ENCODE measurements at regions not wholly inside any gene's neighbourhood (a gene's known extent, or its start where the extent isn't known, plus 50 kb on each side); places are given as distances from the start of the nearest gene placed in this dataset.

- DNase-seq (ENCODE audit: low spot score) (no peak), ATAC-seq (no peak)
- intact Hi-C loops (cut with DNase I), result no loop called here
Measured at GRCh38 chr3:28780480-28780879, 431.9 kb upstream of the AZI2 start.

- intact Hi-C loops (cut with DNase I), result no loop called here
- DNase-seq (ENCODE audit: low spot score), result no peak
- no peak for ATAC-seq
Measured at GRCh38 chr3:28781053-28781452, 432.4 kb upstream of the AZI2 start.

- ATAC-seq (no peak), DNase-seq (ENCODE audit: low spot score) (no peak)
- intact Hi-C loops (cut with DNase I), result no loop called here
Measured at GRCh38 chr3:28786446-28786845, 437.8 kb upstream of the AZI2 start.

- intact Hi-C loops (cut with DNase I), result no loop called here
- no peak for ATAC-seq
- DNase-seq (ENCODE audit: low spot score), result no peak
Measured at GRCh38 chr3:28788571-28788970, 439.9 kb upstream of the AZI2 start.

- no peak for ATAC-seq
- intact Hi-C loops (cut with DNase I), result no loop called here
Measured at GRCh38 chr3:28791713-28792255, 443.2 kb upstream of the AZI2 start.

GRCh38 chr3:28792604-28793003 lies 444.0 kb upstream of the AZI2 start:
- DNase-seq (ENCODE audit: low spot score) (no peak), ATAC-seq (no peak)
- intact Hi-C loops (cut with DNase I), result no loop called here

More at GRCh38 chr3:28791713-28792255, 443.2 kb upstream of the AZI2 start:
- DNase-seq (ENCODE audit: low spot score), result no peak

- ATAC-seq (no peak), DNase-seq (ENCODE audit: low spot score) (no peak)
- intact Hi-C loops (cut with DNase I), result no loop called here
Measured at GRCh38 chr3:28799084-28799483, 450.5 kb upstream of the AZI2 start.

GRCh38 chr3:28800203-28800602 lies 451.6 kb upstream of the AZI2 start:
- no peak for ATAC-seq
- DNase-seq (ENCODE audit: low spot score), result no peak
- intact Hi-C loops (cut with DNase I), result no loop called here

GRCh38 chr3:28808068-28808467 lies 459.4 kb upstream of the AZI2 start:
- ATAC-seq (no peak), DNase-seq (ENCODE audit: low spot score) (no peak)
- intact Hi-C loops (cut with DNase I), result no loop called here

- no peak for DNase-seq (ENCODE audit: low spot score)
- ATAC-seq, result no peak
- intact Hi-C loops (cut with DNase I), result no loop called here
Measured at GRCh38 chr3:28816017-28816416, 464.9 kb upstream of the RBMS3 start.

GRCh38 chr3:28824316-28824715 lies 456.6 kb upstream of the RBMS3 start:
- ATAC-seq (no peak), DNase-seq (ENCODE audit: low spot score) (no peak)
- intact Hi-C loops (cut with DNase I), result no loop called here

GRCh38 chr3:28826840-28827239 lies 454.0 kb upstream of the RBMS3 start:
- no peak for ATAC-seq
- intact Hi-C loops (cut with DNase I), result no loop called here
- no peak for DNase-seq (ENCODE audit: low spot score)

- DNase-seq (ENCODE audit: low spot score), result no peak
- no peak for ATAC-seq
- intact Hi-C loops (cut with DNase I), result no loop called here
Measured at GRCh38 chr3:28835249-28835648, 445.6 kb upstream of the RBMS3 start.

- ATAC-seq (no peak), DNase-seq (ENCODE audit: low spot score) (no peak)
- intact Hi-C loops (cut with DNase I), result no loop called here
Measured at GRCh38 chr3:28835751-28836150, 445.1 kb upstream of the RBMS3 start.

- intact Hi-C loops (cut with DNase I), result no loop called here
- ATAC-seq, result no peak
Measured at GRCh38 chr3:28836199-28836598, 444.7 kb upstream of the RBMS3 start.

GRCh38 chr3:28840976-28841376 lies 439.9 kb upstream of the RBMS3 start:
- intact Hi-C loops (cut with DNase I), result no loop called here
- ATAC-seq (no peak), DNase-seq (ENCODE audit: low spot score) (no peak)

More at GRCh38 chr3:28836199-28836598, 444.7 kb upstream of the RBMS3 start:
- DNase-seq (ENCODE audit: low spot score), result no peak

- no peak for DNase-seq (ENCODE audit: low spot score)
- intact Hi-C loops (cut with DNase I), result no loop called here
- no peak for ATAC-seq
Measured at GRCh38 chr3:28841441-28841840, 439.4 kb upstream of the RBMS3 start.

GRCh38 chr3:28844298-28845005 lies 436.4 kb upstream of the RBMS3 start:
- ATAC-seq (no peak), DNase-seq (ENCODE audit: low spot score) (no peak)
- intact Hi-C loops (cut with DNase I), result no loop called here

- intact Hi-C loops (cut with DNase I), result no loop called here
- DNase-seq (ENCODE audit: low spot score) (no peak), ATAC-seq (no peak)
Measured at GRCh38 chr3:28845006-28845324, 435.9 kb upstream of the RBMS3 start.

GRCh38 chr3:28846971-28847478 lies 433.8 kb upstream of the RBMS3 start:
- no peak for DNase-seq (ENCODE audit: low spot score)
- ATAC-seq, result no peak
- intact Hi-C loops (cut with DNase I), result no loop called here

GRCh38 chr3:28847736-28848135 lies 433.1 kb upstream of the RBMS3 start:
- intact Hi-C loops (cut with DNase I), result no loop called here
- ATAC-seq (no peak), DNase-seq (ENCODE audit: low spot score) (no peak)

Data from sciatic nerve (tissue), 2 donors.